GM21737 (cell line): ENCODE measurements at regions not wholly inside any gene's neighbourhood (a gene's known extent, or its start where the extent isn't known, plus 50 kb on each side); places are given as distances from the start of the nearest gene placed in this dataset.

ENCODE experiments used
- ATAC-seq: cut with Tn5 transposase; IDR thresholded peaks from one replicate; pipeline ENCODE4 v1.9.1; 2021; ENCODE audit warnings: mild to moderate bottlenecking, moderate library complexity; ENCODE audit not compliant: unreplicated experiment

GRCh38 chr18:67241299-67241698, 275.2 kb downstream of the DSEL start:
- no peak for ATAC-seq

DNA sequence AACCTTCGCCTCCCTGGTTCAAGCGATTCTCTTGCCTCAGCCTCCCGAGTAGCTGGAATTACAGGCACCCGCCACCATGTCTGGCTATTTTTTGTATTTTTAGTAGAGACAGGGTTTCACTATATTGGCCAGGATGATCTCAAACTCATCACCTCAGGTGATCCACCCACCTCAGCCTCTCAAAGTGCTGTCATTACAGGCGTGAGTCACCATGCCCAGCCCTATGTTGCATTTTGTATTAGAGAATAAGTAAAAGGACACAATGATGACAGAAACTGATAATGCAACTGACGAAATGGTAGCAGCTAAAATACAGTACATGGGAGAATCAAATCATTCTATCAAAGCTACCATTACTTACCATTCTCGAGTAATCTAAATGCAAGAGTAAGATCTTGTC, 276.7 kb downstream of the DSEL start:
- ATAC-seq, result no peak

DNA sequence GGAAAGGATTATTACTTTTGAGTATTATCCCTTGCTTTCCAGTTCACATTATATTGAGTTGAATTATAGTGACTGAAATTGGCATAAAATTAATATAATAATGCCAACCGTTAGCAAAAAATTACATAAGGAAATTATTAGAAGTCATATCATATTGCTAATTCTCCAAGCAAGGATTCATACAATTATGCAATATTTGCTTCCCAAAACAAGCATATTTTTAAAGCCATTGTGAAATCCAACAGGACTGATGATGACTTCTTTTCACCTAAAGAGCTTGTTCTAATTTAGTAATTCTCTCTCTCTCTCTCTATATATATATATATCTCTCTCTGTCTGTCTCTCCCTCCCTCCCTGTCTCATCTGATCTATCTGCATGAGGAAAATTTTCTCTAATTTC, 283.5 kb downstream of the DSEL start:
- ATAC-seq, result no peak

DNA sequence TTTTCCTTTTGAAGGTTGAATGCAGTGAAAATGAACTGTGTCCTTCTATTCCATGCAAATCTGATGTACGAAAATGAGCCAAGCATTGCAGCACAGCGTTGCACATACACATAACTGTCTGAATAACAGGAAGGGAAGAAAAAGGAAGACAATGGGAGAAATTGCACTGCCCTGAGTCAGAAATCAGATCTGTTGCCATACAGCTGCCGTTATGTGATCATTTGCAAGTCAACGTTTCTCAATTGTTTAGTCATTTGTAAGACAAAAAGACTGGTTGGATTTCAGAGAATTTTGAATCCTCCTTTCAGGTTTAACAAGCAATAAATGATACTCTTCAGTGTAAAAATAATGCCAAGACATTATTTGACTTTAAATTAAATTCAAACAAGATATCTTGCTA, 284.1 kb downstream of the DSEL start:
- no peak for ATAC-seq

DNA sequence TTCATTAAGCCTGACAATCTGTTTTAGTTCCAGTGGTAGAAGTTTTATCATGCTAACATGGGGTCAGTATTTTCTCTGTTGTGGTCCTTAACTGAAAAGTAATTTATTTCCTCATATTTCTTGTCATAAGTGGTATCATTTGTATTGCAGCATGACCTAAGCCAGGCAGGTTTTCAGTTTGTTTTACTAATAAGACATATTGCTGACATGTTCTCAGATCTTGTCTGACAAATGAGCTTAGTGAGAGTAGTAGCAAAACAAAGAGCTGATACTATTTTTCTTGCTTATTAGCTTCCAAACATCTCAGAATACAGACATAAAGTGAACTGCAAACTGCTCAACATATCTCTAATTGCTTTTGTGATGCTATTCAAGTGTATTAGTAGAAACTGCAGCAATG, 293.6 kb downstream of the DSEL start:
- ATAC-seq, result no peak

GRCh38 chr18:67219821-67220220, 296.7 kb downstream of the DSEL start:
- no peak for ATAC-seq

- ATAC-seq, result no peak
These were observed 298.0 kb downstream of the DSEL start for GRCh38 chr18:67218556-67218955.

DNA sequence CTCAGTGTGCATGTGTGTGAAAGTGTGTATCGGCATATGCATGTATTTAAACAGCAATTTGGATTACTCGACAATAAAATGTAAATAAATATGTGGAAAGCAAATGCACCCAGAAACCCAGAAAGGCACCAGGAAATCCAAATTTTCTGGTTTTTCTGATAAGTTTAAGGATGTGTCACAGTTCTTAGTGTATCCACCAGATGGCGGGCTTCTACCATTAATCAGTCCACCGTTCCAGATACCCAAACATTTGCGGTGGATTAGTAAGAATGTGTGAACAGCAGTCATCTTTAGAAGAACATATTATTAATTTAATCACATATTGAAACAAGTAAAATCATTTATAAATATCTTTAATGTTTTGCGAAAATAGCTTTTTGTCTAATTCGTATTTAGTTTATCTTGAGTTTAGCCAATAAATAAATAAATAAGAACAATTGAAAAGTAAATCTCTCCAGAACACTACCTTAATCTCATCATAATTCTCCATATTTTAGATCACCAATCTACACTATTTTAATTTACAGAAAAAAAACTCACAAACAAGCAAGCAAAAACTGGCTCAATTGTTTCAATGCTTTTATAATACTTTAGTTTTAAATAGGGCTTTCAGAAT, 298.9 kb downstream of the DSEL start:
- peak; percentile 80 for ATAC-seq

- ATAC-seq, result no peak
These were observed 299.7 kb downstream of the DSEL start for GRCh38 chr18:67216846-67217245.

DNA sequence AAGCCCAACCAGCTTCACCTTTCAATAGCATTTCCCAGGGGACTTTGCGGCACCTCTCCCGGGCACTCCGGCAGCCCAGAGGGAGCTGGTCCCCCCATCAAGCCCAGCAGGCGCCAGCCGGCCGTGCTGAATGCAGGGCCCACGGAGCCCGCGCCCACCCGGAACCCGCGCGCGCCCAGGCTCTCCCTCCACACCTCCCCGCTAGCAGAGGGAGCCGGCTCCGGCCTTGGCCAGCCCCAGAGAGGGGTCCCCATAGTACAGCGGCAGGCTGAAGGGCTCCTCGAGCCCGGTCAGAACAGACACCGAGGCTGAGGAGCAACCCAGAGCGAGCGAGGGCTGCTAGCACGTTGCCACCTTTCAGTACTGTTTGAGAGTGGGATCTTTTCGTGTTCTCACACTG, 300.8 kb downstream of the DSEL start:
- ATAC-seq, result no peak

GRCh38 chr18:67211646-67212045, 304.9 kb downstream of the DSEL start:
- ATAC-seq, result no peak

- ATAC-seq, result no peak
These were observed 315.9 kb downstream of the DSEL start for GRCh38 chr18:67200665-67201064.

DNA sequence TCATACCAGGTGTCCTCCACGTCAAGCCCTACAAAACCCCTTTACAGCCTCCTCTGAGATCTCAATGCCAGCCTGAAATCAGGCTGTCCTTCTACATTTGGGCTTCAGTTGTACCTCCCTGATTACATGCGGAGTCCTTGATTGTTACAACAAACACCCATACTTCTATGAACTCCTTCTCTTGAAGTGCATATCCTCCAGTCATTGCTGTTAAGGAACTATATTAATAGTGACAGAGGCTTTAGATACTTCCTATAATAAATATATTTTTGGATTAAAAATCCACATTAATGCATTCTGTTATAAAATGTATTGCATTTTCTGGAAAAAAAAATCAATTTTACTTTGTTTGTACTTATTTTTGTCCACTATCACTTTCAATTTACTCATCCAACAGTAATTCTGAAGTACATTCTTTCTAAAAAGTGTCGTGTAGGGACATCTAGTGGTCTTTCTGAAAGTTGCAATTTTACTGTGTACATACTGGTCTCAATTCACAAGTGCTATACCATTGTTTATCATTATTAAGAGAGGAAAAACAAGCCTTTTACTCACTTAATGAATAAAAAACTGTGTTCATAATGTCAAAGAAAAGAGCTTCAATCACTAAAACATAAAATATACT, 316.4 kb downstream of the DSEL start:
- ATAC-seq, result peak; percentile 87

DNA sequence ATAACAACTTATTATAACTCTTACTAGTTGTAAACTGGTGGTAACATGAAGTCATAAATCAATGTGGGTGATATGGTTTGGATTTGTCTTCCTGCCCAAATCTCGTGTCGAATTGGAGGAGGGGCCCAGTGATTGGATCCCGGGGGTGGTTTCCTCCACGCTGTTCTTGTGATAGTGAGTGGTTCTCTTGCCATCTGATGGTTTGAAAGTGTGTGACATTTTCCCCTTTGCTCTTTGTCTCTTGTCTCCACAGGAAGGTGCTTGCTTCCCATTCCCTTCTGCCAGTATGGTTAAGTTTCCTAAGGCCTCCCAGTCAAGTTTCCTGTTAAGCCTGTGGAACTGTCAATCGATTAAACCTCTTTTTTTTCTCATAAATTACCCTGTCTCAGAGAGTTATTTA, 321.6 kb downstream of the DSEL start:
- ATAC-seq, result no peak

- ATAC-seq, result no peak
These were observed 324.0 kb downstream of the DSEL start for GRCh38 chr18:67192535-67192934.

DNA sequence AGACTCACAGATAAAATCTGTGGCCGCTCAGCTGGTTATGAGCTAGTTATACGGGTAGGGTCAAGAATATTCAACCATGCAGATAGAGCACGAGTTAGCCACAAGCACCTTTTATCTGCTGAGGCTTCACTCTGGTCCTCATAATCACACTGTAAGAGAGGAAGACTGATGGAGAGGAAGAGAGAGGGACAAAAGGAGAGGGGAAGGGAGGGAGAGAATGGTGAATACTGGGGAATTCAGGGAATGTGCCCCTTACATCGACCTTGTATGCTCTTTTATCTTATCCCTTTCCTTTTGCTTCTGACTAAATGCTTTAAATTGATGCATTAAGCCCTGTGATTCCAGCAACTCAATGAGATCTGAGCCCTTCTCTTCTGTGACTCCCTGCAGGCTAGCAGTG, 333.1 kb downstream of the DSEL start:
- no peak for ATAC-seq

- ATAC-seq, result no peak
These were observed 336.8 kb downstream of the DSEL start for GRCh38 chr18:67179726-67180125.

GRCh38 chr18:67159662-67160061, 356.9 kb downstream of the DSEL start:
- ATAC-seq, result no peak

DNA sequence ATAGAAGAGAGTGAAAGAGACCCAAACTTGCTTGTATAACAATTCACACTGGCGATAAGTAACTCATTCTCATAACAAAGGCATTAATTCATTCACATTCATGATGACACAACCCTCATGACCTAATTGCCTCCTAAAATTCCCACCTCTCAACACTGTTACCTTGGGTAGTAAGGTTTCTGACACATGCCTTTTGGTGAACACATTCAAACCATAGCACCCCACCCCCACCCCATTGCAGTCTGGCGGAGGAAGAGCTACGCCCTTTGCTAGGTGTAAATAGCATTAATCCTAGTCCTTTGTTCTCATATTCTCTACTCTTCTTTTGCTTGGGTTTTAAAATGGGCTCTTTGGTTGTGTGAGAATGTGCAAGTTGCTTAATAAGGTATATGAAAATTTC, 361.5 kb downstream of the DSEL start:
- ATAC-seq, result no peak

DNA sequence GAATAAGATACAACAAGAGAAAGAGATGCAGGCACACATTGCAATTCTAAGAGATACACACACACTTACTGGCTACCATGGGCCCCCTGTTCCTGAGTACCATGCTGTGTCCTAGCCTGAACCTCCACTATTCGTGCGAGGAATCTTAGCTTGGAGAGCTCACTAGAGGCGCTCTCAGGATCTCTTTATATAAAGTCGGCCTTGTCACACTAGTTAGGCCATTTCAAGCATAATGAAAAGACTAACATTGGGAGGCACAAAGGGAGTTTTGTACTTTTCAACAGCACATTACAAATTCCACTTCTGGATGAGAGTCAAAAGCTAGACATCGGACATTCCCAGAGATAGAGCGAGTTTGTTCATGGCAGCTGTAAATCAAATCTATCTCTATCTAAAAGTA, 365.2 kb downstream of the DSEL start:
- no peak for ATAC-seq

DNA sequence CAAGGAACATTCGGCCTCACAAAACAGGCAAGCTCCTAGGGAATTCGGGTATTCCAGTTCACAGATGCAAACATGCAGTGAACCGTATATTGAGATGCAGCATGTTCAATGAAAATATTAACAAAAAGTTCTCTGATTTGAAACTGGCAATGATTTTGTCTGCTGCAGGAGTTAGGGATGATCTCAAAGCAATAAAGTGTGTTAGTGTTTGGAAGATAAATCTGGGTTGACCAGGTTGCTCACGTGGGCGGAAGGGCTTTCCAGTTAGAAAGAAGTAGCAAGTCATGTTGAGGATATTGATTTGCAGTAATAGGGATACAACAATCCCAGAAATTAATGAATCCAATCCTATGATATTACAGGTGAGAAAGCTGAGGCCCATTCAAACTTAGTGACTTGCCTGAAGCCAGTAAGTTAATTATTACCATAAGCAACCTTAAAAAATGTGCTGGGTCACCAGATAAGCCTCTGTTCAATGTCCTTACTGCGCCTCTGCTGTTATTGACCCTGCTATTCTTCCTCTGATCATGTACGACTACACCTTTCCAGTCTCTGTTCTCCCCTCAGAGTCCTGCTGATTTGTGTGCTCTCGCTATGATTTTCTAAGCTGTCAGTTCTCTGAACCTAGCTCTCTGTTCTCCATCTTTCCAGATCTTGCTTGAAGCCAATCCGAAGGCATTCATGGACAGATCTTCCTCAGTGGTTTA, 370.8 kb downstream of the DSEL start:
- no peak for ATAC-seq

DNA sequence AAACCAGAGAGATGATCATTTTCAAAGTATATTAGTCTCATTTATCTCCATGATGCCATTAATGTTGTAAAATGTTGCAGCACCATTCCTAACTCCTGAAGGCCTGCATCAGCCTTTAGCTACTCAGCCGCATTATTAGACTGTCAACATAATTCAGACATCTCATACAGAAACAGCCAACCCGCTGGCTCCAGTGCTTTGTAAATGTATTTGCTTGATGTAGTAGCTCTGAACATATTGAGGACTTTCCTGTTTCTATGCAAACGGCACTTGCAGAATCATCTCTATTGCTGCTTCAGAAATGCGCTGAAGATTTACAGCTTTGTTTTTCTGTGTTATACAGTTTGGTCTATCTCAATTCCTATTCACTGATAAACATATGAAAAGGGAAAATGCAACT, 372.2 kb downstream of the DSEL start:
- ATAC-seq, result no peak
